NCI-H510A treated with DMSO at 0.1 percent for 48 hours (cell line): ENCODE measurements at regions not wholly inside any gene's neighbourhood (a gene's known extent, or its start where the extent isn't known, plus 50 kb on each side); places are given as distances from the start of the nearest gene placed in this dataset.

Source experiments
- DNase-seq: peaks from one replicate; lab custom pipeline; 2025; lab: John Stamatoyannopoulos, UW

DNA sequence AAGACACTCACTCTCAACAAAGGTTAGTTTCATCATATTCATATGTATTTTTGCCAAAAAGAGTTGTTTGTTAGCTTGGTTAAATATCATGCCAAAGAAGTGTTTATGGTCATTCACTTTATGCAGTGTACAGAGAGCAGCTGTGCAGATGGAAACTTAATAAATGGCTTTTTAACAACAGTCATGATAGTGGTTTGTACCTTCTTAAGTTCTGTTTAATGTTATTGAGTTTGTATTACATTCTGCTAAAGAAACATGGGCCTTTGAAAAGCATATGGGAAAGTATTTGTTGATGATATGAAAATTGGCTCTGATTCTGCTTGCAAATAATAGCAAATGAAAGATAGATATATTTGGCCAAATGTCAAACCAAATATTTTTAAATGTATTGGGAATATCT is 607.3 kb downstream of the NCAM2 start:
- no peak for DNase-seq

DNA sequence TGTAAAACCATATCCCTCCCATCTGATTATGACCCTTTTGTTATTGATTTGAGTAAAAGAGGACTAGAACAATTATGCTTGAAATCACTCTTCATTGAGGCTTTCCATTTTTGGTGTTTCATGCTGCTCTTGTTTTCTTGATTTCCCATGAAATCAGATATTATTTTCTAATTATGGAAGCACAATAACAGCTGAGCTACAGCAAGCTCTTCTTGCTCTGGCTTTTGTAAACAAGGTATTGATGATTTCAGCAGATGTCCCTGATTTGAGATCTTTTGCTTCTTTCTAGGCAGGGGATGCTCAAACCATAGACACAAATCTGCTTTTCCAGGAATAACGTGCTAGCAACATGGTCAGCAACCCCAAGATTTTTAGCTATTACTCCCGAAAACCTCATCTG is 607.8 kb downstream of the NCAM2 start:
- DNase-seq: no peak

DNA sequence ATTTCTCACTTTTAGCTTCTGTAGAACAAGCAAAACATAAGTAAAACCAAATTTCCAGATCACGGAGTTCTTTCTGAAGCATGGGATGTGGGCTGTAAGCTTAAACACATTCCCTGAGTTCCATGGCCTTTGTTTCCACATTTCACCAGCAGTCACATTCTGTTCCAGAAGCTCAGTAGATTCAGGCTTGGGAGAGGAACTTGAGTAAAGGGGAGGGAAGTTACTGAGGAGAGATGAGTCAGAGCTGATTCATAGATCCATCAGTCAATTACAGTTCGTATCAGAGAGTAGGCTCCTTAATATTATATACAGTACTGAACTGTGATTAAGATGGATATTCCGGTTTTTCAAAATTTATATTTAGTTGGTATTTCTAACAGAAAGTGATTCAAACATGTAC is 614.3 kb downstream of the NCAM2 start:
- DNase-seq: no peak

DNA sequence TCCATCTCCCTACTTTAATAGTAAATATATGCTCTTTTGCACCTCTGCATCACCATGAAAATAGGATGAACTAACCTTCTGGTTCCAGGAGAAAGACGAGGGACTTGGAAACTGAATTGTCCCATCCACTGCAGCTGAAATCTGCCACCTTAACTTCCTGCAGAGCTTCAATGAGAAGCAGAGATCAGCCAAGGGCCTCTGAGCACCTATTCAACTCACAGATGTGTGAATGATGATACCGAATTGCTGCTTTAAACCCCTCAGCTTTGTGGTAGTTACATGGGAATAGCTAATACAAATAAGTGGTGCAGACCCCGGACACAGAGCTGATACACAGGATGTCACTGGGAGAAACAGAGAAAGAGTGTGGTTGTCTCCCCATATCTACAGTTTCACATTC is 616.8 kb downstream of the NCAM2 start:
- no peak for DNase-seq

DNA sequence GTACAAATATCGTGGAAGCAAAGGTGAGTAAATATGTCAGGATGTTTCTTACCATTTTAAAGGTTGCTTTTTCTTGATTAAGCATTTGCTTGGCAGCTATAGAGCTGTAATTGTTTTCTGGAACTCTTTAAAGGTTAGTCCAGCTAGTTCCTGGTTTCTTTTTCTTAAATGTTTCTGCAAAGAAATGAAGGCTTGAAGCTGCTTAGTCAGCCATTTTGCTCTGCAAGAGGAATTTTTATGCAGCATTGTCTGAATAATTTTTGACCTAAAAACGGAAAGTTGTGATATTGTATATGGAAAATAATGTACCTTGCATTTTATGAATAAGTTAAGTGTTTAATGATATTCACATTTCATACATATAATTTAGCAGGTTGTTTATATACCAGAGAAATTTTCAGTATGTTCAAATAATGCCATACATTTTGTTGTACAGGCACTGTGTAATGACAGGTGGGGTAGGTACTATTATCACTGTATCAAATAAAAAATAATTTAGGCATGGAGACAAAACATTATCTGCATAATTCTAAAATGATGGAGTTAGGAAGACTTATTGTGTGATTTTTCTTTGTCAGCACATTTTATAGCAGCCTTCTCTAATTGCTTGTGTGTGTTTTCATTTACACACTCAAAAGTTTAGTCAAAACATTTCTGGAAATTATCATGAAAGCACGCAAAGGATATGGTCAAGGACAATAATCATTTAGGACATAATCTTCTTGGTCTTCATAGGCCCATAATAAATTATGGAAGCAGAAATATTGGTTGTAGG is 624.4 kb downstream of the NCAM2 start:
- no peak for DNase-seq

DNA sequence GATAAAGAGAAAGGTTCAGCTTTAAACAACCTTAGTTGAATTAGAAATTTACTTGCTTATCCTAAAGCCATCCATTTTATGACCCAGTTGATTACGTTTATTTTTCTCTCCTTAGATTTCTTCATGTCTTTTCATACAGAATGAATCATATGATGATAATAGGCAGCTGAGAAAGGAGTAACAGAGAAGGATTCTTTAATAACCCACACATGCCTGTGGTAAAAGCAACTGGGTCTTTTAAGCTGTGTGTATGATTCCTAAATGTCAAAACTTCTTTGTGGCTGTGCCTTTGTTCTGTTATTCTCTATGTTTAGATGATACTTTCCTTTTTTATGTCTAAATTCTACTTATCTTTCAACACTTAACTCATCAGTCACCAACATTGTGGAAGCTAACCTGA is 626.5 kb downstream of the NCAM2 start:
- DNase-seq: no peak

DNA sequence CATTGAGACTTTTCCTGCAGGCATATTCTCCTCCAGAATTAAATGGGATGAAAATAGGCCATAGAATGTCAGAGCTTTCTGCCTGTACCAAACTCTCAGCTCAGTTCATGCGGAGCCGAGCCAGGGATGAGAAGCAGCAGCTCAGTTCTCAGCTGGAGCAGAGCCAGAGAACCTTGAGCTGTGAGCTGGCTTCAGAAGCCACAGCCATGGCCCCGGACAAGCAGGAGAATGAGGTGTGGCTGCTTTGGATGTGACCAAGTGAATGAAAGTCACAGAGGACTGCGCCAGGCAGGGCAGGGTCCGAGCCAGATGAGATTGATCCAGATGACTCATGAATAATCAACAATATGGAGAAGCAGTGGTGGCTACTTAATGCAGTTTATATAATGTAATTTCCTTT is 633.8 kb downstream of the NCAM2 start:
- DNase-seq: no peak

DNA sequence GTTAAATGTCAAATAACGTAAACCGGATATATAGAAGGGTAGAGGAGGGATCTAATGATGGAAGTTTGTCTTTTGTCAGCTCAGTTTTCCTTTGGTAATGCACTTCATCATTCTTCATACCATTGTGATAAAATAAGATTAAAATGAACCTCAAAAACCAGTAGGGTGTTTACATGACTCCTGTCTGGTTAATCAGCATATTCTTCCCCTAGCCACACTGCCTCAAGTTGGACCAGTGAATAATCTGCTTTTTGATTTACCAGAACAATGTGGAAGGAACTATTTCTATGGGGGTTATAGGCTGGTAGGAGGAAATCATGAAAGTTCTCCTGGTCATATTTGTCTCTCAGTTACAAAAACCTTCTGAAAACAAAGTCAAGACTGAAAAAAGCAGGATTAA is 634.7 kb downstream of the NCAM2 start:
- no peak for DNase-seq

DNA sequence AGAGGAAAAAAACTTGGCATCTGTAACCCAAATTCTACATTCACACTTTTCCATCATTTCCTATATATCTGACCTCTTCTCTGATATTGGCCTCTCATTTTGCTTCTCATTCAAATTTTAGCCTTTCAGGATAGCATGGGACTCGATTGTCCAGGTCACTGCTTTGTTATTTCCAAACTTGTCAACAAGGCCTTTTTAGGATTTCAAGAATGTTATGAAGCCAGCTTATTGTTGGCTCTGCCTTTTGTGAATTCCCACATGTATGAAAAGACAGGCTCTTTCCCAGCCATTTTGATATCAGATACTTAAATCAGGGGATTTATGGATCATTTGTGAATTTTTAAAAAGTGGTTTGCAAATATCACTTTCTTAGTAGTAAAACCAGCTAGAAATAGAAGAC is 663.5 kb downstream of the NCAM2 start:
- DNase-seq: no peak

DNA sequence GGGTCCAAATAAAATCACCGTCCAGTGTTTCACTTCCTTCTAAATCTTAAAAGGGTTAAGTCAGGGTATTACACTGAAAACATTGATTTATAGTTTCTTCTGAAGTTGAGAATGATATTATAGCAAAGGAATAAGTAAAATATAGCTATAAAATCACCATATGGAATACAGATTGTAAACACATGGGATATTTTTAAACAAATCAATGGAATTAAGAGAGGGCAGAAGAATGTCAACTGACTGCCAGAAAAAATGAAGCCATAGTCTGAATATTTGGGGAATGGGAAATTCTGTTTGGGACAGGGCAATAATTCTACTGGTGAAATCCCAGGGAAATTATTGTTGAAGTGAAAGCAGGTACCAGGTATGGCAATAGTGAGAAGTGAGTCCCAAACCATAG is 664.6 kb downstream of the NCAM2 start:
- no peak for DNase-seq

DNA sequence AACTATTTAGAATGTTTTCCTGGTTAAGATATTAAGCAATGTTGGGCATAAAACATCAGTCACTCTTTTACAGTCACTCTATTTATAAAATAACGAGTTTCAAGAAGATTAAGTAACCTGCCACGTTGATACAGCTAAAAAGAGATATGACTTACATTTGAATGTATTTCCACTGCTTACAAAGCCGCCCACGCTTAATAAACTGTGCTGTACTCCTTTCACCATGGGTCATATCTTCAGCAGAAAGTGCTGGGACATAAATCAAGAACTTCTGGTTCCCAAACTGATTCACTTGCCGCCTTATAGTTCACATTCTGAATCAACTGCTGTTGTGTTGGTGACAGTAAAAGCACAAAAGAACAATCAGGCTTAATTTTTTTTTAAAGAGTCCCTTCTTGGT is 666.7 kb downstream of the NCAM2 start:
- no peak for DNase-seq

DNA sequence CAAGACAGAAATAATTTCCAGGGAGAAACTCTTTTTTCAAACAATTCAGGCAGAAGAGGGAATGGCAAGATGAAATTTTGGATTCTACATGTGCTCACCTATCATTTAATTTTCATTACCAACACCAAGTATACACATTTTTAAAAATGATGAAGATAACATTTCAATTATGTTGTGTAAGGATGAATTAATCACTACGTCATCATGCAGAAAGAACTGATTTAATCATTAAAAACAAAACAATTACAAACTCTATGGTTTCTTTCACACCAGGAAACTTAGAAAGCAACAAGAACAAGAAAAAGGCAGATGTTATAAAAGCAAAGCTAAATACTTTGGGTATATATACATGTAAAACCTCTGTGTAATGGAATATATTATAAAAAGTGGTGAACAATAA is 668.5 kb downstream of the NCAM2 start:
- DNase-seq: no peak

DNA sequence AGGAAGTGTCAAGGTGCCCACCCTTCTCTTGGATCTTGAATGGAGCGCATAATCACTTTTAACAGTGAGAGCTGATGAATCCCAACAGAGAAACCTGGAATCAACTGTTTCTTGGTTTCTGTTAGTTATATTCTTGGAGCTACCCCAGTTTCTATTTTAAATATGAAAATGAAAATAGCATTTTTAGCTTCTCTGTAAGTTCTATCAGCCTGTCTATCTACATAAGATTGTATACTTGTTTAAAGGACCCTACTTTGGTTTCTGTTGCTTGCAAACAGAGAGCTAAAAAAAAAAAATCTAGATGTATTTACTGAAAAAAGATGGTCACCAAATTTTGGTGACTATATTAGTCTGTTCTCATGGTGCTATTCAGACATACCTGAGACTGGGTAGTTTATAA is 670.0 kb downstream of the NCAM2 start:
- DNase-seq: no peak

DNA sequence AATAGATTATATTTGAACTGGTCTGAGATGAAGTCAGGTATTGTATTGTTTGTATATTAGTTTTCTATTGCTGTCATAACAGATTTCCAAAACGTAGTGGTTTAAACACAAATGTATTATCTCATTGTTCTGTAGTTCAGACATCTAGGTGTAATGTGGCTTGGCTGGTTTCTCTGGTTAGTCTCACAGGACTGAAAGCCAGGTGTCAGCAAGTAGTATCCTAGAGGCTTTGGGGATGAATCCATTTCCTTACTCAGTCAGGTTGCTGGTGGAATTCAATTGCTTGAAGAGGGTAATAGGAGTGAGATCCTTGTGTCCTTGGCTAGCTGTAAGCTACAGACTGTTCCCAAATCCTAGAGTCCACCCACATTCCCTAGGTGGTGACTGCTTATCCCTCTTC is 675.8 kb downstream of the NCAM2 start:
- DNase-seq: no peak

DNA sequence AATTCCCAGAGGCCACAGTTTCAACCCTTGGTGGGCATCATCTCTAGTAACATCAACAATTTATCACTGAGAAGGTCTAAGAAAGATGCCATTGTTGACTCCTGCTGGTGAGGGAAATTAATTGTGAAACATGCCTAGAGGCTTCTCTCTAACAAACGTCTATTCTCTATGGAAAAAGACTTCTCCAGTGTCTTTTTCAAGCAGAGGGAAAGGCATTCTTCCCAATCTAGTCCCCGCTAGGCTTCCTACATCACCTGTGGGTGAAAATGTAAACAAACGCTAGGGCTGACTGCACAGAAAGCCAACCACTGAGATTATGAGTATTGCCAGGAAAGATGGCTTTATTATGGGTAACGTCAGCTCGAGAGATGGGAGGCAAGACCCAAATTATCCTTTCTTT is 677.4 kb downstream of the NCAM2 start:
- no peak for DNase-seq

DNA sequence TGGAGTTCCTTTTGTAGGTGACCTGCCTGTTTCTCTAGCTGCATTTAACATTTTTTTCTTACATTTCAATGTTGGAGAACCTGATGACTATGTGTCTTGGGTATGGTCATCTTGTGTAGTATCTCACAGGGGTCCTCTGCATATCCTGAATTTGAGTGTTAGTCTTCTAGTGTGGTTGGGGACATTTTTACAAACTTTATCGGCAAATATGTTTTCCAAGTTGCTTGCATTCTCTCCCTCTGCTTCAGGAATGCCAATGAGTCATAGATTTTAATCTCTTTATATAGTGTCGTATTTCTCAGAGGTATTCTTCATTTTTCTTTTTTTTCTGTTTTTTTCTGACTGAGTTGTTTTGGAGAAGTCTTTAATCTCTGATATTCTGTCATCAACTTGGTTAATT is 684.0 kb downstream of the NCAM2 start:
- DNase-seq: no peak

DNA sequence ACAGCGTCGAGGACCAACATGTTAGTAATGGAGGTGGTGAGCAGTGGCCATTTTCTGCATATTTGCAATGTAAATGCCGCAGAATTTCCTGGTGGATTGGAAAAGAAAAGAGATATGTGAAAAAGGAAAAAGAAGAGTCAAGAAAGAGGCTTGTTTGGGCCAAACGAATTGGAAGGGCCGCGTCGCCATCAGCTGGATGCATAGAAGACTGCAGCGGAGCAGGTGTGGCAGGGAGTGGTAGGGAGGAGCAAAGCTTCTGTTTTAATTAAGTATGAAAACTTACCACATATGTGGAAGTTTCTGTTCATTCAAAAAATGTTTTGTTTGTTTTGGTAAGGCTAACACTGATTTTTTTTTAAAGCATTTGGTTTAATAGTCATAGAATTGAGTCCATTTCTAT is 690.7 kb downstream of the NCAM2 start:
- no peak for DNase-seq

DNA sequence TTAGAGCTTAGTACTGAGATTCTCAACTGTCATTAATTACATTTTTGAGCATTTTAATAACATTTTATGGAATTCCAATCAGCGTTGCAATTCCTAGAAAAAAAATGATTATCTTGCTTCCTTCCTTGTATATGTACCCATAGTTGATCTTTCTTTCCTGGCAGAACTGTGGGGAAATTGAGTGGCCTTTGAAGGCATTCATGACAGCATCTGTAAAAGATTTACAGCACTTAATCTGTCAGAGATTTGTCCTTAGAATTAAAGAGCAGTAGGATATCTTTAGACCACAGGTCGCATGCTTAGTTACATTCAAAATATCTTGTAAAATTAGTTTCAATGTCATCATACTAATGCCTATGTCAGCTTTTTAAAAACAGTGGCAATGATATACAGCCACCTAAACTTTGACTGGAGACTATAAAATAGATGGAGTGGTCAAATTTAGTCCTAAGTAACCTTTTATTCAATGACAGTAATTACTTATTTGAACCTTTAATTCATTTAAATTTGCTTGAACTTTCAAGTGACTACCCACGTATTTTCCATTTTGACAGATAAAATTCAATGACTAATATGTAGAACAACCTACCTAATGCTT is 692.0 kb downstream of the NCAM2 start:
- DNase-seq: no peak

DNA sequence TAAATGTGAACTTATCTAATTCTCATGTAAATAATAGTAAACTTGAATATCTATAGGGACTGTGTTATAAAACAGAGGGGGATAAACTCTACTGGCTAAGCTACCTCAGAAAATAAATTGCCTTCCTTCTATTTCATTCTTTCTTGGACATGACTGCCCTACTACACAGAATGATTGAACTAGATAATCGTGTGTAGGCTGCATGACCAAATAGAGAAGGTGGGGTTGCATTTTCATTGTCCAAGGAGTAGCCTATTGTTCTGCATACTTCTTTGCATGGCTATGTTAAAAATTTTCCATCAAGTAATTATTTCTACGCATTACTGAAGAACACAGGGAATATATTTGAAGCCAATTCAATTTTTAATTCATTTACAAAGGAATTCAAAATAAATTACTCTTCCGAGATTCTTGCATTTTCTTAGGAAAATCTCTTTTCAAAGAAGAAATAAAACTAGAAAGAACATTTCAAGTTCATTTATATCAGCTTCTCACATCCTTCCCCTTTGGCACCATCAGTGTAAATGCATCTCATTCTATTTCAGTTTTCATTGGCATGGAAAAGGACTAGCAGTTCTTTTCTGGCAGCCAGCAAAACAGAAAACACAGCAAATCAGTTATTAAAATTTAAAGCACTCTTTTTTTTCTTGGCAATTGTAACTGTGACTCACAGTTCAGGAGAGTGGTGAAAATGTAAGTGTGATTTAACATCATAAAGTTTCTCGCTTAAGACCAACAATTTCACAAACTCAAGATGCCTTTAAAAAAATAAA is 714.7 kb downstream of the NCAM2 start:
- DNase-seq: no peak

DNA sequence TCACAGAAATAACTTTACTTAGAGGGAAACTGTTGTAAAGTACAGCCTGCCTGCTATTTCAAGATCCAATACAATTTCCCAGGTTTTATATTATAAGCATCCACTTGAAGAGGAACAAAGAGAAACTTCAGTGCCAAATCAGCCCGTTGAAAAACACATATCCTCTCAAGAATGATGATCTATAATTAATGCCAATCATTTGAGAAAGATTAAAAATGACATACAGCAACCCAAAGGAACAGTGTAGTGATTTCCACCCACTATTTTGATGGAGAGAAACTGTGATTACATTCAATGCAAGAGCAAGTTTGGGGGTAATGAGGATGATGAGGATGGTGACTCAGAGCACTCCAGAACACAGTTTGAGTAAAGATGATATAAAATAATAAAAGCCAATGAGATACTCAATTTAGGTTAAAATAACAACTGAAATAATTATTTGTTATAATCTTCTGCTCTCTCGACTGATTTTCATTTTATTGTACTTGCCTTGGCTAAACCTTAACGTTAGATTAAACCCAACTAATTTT is 715.5 kb downstream of the NCAM2 start:
- no peak for DNase-seq

DNA sequence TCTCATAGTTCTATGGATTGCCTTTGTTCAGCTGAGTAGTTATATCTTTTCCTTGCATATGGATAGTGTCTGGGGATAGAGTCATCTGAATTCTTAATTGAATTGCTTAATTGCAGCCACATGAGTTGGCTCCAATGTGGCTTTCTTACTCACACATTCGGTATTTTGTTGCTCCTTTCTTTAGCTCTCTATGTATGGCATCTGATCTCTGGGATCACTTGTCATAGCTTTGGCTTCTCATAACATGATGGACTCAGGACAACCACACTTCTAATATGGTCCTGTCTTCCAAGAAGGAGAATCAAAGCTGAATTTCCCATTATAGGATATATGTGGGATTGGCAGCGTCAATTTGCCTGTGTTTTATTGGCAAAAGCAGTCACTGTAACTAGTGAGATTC is 716.2 kb downstream of the NCAM2 start:
- DNase-seq: no peak

DNA sequence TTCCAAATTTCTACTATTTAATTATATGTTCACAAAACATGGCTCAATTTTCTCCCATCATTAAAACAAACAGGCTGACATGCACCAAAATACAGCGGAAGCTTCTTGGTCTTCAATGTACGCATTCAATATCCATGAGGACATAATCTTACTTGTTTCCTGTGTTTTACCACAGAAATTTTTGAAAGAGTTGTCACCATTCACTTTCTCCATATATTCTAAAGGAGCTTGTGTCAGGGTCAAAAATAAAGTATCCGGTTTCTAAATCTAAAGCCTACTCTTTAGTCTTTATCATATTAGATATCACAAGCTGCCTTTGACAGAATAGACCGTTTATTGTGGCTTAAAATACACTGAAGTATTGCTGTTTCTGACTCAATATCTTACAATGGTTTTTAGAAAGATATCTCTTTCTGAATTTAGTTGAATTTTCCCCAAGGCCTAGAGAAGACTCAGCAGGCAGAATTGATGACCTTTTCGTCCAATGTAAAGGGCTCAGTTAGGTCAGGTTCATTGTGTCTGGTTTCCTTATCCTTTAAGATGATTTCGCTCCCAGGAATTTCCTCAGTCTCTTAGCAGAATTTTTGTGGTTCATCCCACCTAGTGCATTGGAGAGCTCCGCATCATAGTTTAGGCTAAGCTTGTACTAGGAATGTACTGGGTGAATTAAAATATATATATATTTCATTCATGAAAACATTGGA is 717.2 kb downstream of the NCAM2 start:
- no peak for DNase-seq

DNA sequence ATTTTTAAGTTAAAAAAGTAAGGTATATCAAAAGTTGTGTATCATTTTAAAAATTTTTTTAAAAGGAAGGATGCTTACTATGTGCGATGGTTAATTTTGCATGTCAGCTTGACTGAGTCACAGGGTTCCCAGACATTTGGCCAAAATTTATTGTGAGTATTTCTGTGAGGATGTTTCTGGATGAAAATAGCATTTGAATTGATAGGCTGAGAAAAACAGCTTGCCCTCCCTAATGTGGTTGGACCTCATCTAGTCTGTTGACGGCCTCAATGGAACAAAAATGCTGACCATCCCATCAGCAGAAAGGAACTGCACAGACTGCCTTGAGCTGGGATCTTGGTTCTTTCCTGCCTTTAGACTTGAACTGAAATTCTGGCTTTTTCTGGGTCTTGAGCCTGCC is 724.5 kb downstream of the NCAM2 start:
- DNase-seq: no peak
